IPS-18a (cell line): ENCODE measurements at regions not wholly inside any gene's neighbourhood (a gene's known extent, or its start where the extent isn't known, plus 50 kb on each side); places are given as distances from the start of the nearest gene placed in this dataset.
"Not testable (repeated sequence)": the region's sequence is repeated elsewhere in the genome, so short reads cannot be mapped to it uniquely, and the experiment has no call there.

ENCODE experiments used
- H3K27ac ChIP-seq: one replicate; pipeline ENCODE4 v1.5.1; 2013; ENCODE audit warnings: low read length
- H3K27me3 ChIP-seq: one replicate; pipeline ENCODE4 v1.6.1; 2013; ENCODE audit warnings: mild to moderate bottlenecking, low read length; ENCODE audit not compliant: control insufficient read depth, insufficient read depth
- H3K36me3 ChIP-seq: one replicate; pipeline ENCODE4 v1.6.1; 2013; ENCODE audit warnings: low read depth, low read length; ENCODE audit not compliant: control insufficient read depth
- H3K4me1 ChIP-seq: one replicate; pipeline ENCODE4 v1.6.1; 2013; ENCODE audit warnings: low read depth, low read length; ENCODE audit not compliant: control insufficient read depth
- H3K4me3 ChIP-seq: one replicate; pipeline ENCODE4 v1.5.1; 2013; ENCODE audit warnings: low read length
- H3K9ac ChIP-seq: one replicate; pipeline ENCODE4 v1.6.1; 2013; ENCODE audit warnings: mild to moderate bottlenecking, low read length, moderate library complexity
- H3K9me3 ChIP-seq: one replicate; pipeline ENCODE4 v1.6.1; 2013; ENCODE audit warnings: low read depth, low read length; ENCODE audit not compliant: control insufficient read depth

GRCh38 chr5:74450095-74450494, 190.4 kb downstream of the ENC1 start:
- H3K27me3 ChIP-seq = no peaks in the 10 kb centered on the region
- no peaks in the 10 kb centered on the region for H3K36me3 ChIP-seq
- H3K27ac ChIP-seq = no peak overlapping the region
- no peak overlapping the region for H3K4me3 ChIP-seq
- no peak overlapping the region for H3K9ac ChIP-seq
- H3K9me3 ChIP-seq = no peaks in the 10 kb centered on the region
- H3K4me1 ChIP-seq = peaks cover 3% of the 10 kb centered on the region

DNA sequence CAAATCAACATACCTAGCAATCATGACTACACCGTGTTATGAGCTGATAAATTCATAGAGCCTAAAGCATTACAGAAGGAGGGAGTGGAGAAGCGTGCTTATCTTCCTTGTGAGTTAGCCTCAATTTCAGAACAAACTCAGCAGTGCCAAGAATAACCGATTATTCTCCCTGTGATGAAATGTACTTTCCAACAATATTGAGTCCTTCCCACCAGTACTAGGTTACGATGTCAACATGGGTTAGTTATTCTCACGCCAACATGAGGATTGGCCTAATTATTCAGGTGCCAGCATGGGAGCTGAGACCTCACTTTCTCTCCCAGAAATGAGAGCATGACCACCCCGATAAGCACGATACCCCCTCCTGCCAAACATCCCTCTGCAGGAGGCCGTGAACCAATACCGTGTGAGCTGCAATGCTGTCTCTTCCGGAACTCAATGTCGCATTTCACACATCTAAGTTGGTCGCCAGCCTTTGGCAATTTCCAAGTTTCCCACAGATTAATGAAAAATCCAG, 193.7 kb downstream of the ENC1 start:
- Histone ChIP-seq H3K27me3 (no peaks in the 10 kb centered on the region), H3K36me3 (no peaks in the 10 kb centered on the region), H3K9ac (no peak overlapping the region), H3K4me3 (no peak overlapping the region), H3K27ac (no peak overlapping the region), H3K4me1 (peaks cover 8% of the 10 kb centered on the region), H3K9me3 (no peaks in the 10 kb centered on the region)

DNA sequence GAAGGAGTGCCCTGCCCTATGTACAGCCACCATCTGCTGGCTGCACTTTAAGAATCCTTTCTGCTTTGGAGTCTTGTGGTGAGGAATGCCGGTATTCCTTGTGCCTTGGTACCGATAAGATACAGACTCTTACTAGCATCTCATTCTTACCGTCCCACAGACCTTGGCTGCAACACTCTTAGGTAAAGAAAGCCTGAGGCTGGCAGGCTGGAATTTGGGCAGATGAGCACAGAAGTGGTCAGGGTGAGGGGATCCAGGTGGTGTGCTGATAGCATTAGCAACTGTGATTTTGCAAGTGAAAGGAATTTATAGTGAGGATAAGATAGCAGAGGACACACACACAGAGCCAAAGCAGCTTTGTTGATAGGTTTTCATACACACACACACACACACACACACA, 198.1 kb downstream of the ENC1 start:
- H3K27me3 ChIP-seq = no peaks in the 10 kb centered on the region
- peaks cover 8% of the 10 kb centered on the region for H3K4me1 ChIP-seq
- H3K9ac ChIP-seq = no peak overlapping the region
- H3K36me3 ChIP-seq = no peaks in the 10 kb centered on the region
- H3K4me3 ChIP-seq = no peak overlapping the region
- H3K27ac ChIP-seq = no peak overlapping the region
- H3K9me3 ChIP-seq = no peaks in the 10 kb centered on the region

DNA sequence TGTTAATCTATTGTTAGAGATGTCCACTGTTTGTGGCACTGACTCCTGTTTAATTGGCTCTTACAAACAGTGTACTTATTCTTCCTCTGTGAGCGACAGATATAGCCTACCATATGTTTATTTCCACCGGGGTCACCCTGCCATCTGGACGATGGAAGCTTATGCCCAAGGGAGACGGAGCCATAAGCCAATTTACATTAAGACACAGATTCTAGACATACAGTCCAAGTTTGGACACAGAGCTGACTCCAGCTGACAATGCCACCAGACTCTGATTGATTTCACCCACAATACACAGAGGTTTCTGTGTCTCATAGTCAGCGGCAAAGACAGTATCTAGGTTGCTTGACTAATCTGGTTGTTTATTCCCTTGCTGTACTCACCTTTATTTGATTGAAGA, 198.9 kb downstream of the ENC1 start:
- Histone ChIP-seq H3K36me3 (no peaks in the 10 kb centered on the region), H3K4me3 (no peak overlapping the region), H3K9me3 (no peaks in the 10 kb centered on the region), H3K27me3 (no peaks in the 10 kb centered on the region), H3K9ac (no peak overlapping the region), H3K27ac (no peak overlapping the region), H3K4me1 (peaks cover 8% of the 10 kb centered on the region)

DNA sequence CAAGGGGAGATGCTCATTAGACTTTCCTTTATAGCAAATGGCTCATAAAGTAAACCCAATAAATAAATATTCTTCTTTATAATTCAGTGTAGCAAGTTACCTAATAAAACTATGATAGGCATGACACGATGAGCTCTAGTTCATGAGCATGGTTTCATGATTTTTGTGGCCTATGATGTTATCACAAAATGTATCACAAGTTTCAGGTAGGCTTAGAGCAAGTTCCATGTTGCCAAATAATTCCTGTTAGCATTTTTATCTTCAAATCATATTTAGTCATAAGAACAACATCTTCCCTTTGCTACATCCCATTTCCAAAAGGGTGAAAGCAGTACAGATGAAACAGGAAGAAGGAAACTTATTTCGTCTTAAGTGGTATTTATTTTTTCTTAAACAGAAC, 200.2 kb downstream of the ENC1 start:
- H3K9me3 ChIP-seq = no peaks in the 10 kb centered on the region
- H3K4me1 ChIP-seq = peaks cover 8% of the 10 kb centered on the region
- no peaks in the 10 kb centered on the region for H3K36me3 ChIP-seq
- no peak overlapping the region for H3K4me3 ChIP-seq
- H3K9ac ChIP-seq = no peak overlapping the region
- no peaks in the 10 kb centered on the region for H3K27me3 ChIP-seq
- no peak overlapping the region for H3K27ac ChIP-seq

- H3K4me3 ChIP-seq = not testable (repeated sequence)
Measured at GRCh38 chr5:74437870-74438269, 202.7 kb downstream of the ENC1 start.

GRCh38 chr5:74433896-74434829, 206.4 kb downstream of the ENC1 start:
- no peak overlapping the region for H3K9ac ChIP-seq
- H3K9me3 ChIP-seq = no peaks in the 10 kb centered on the region
- H3K4me3 ChIP-seq = peak overlapping the region; percentile 7
- no peaks in the 10 kb centered on the region for H3K36me3 ChIP-seq
- H3K27ac ChIP-seq = no peak overlapping the region
- H3K4me1 ChIP-seq = peaks cover 28% of the 10 kb centered on the region
- no peaks in the 10 kb centered on the region for H3K27me3 ChIP-seq

More at GRCh38 chr5:74437870-74438269, 202.7 kb downstream of the ENC1 start:
- H3K27me3 ChIP-seq, H3K9me3 ChIP-seq, H3K36me3 ChIP-seq, H3K27ac ChIP-seq, H3K9ac ChIP-seq: not testable (repeated sequence)
- peaks cover 27% of the 10 kb centered on the region for H3K4me1 ChIP-seq

DNA sequence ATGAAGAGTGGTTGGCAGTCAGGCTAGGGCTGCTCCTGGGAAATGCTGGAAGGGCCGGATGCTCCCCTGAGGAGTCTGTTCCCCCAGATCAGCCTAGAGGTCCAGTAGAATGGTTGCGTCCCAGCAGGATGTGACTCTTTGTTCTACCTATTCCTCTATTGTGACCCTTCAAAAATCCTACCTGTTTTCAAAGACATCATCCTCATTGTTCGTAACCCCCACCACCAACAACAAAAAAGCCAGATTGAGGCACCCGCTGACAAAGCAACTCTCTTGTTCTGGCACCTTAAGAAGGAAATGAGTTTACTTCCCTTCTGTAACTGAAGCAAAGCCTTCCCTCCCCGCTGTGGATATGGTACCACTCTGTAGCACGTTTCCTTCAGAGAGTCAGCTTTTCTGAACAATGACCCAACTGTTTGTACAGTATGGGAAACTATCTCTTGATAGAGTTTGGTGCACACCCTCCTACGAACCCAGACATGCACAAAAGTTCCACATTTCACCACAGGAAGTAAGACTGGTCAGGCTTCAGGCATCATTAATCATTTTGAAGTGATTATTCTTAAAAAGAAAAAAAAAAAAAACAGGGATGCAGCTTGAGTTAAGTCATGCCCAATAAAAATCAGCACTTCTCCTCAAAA, 207.2 kb downstream of the ENC1 start:
- Histone ChIP-seq H3K9me3 (no peaks in the 10 kb centered on the region), H3K36me3 (no peaks in the 10 kb centered on the region), H3K27ac (no peak overlapping the region), H3K9ac (no peak overlapping the region), H3K4me3 (peak overlapping the region; percentile 7), H3K27me3 (no peaks in the 10 kb centered on the region), H3K4me1 (peaks cover 28% of the 10 kb centered on the region)

DNA sequence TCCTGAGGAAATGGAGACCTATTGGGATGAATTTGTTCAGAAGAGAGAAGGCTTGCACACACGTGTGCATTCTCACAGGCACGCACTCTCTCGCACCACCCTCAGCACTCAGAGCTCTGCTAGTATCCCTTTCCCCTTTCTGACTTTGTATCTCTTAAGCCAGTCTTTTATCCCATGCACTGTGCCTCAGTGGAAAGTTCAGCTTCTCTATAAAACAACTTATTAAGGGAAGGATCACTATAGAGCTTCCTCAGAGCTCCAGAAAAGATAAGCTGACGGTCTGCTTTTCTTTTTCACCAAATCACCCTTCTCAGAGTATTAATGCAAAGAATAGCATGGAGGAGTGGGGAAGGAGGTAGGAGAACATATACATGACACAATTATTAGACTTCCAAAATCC, 207.8 kb downstream of the ENC1 start:
- no peaks in the 10 kb centered on the region for H3K9me3 ChIP-seq
- H3K36me3 ChIP-seq = no peaks in the 10 kb centered on the region
- H3K27me3 ChIP-seq = no peaks in the 10 kb centered on the region
- no peak overlapping the region for H3K27ac ChIP-seq
- no peak overlapping the region for H3K9ac ChIP-seq
- H3K4me1 ChIP-seq = peaks cover 28% of the 10 kb centered on the region
- H3K4me3 ChIP-seq = no peak overlapping the region

GRCh38 chr5:74432216-74432615, 208.3 kb downstream of the ENC1 start:
- H3K27ac ChIP-seq = no peak overlapping the region
- H3K36me3 ChIP-seq = no peaks in the 10 kb centered on the region
- H3K9me3 ChIP-seq = no peaks in the 10 kb centered on the region
- H3K4me1 ChIP-seq = peaks cover 28% of the 10 kb centered on the region
- H3K9ac ChIP-seq = no peak overlapping the region
- H3K27me3 ChIP-seq = no peaks in the 10 kb centered on the region
- H3K4me3 ChIP-seq = no peak overlapping the region

GRCh38 chr5:74431290-74431669, 209.2 kb downstream of the ENC1 start:
- H3K36me3 ChIP-seq = no peaks in the 10 kb centered on the region
- H3K4me3 ChIP-seq = no peak overlapping the region
- H3K4me1 ChIP-seq = peaks cover 28% of the 10 kb centered on the region
- no peak overlapping the region for H3K27ac ChIP-seq
- H3K9me3 ChIP-seq = no peaks in the 10 kb centered on the region
- H3K27me3 ChIP-seq = no peaks in the 10 kb centered on the region
- H3K9ac ChIP-seq = no peak overlapping the region
